Stimulated activated CD4-positive, alpha-beta T cell treated with anti-CD3 and anti-CD28 coated beads, Interleukin-4, amount 100 ng/mL, for 48 hours (primary cell): ENCODE measurements at regions not wholly inside any gene's neighbourhood (a gene's known extent, or its start where the extent isn't known, plus 50 kb on each side); places are given as distances from the start of the nearest gene placed in this dataset.
"Not testable (repeated sequence)": the region's sequence is repeated elsewhere in the genome, so short reads cannot be mapped to it uniquely, and the experiment has no call there.

Experiments
- DNase-seq, 2 donors: peaks; one replicate each; pipeline ENCODE4 v3.0.0-alpha.2; 2020; ENCODE audit warnings: low read depth in 2 of 2

- DNase-seq = no peak
These were observed 163.9 kb downstream of the LEPR start for GRCh38 chr1:65584399-65584798.

GRCh38 chr1:65590279-65590678 is 169.8 kb downstream of the LEPR start:
- no peak for DNase-seq

- DNase-seq = no peak
These were observed 173.0 kb downstream of the LEPR start for GRCh38 chr1:65593516-65593915.

- no peak for DNase-seq
These were observed 175.3 kb downstream of the LEPR start for GRCh38 chr1:65595724-65596123.

GRCh38 chr1:65596768-65597167 is 176.3 kb downstream of the LEPR start:
- no peak for DNase-seq

GRCh38 chr1:65605621-65606020 is 185.2 kb downstream of the LEPR start:
- DNase-seq = no peak

GRCh38 chr1:65606426-65606825 is 186.0 kb downstream of the LEPR start:
- DNase-seq = no peak

- no peak for DNase-seq
These were observed 178.8 kb upstream of the PDE4B start for GRCh38 chr1:65613884-65614283.

GRCh38 chr1:65615859-65616258 is 176.8 kb upstream of the PDE4B start:
- no peak for DNase-seq

- DNase-seq = not testable (repeated sequence)
These were observed 171.0 kb upstream of the PDE4B start for GRCh38 chr1:65621721-65622120.

- DNase-seq = no peak
These were observed 168.8 kb upstream of the PDE4B start for GRCh38 chr1:65623895-65624294.

- no peak for DNase-seq
These were observed 167.2 kb upstream of the PDE4B start for GRCh38 chr1:65625528-65625927.

GRCh38 chr1:65626003-65626402 is 166.7 kb upstream of the PDE4B start:
- DNase-seq = no peak

GRCh38 chr1:65629788-65630187 is 162.9 kb upstream of the PDE4B start:
- no peak for DNase-seq

- DNase-seq = no peak
These were observed 161.8 kb upstream of the PDE4B start for GRCh38 chr1:65630855-65631254.

GRCh38 chr1:65632235-65632634 is 160.5 kb upstream of the PDE4B start:
- no peak for DNase-seq

- no peak for DNase-seq
These were observed 152.6 kb upstream of the PDE4B start for GRCh38 chr1:65640046-65640445.

GRCh38 chr1:65649185-65649584 is 143.5 kb upstream of the PDE4B start:
- not testable (repeated sequence) for DNase-seq

GRCh38 chr1:65650682-65651081 is 142.0 kb upstream of the PDE4B start:
- DNase-seq = no peak

- not testable (repeated sequence) for DNase-seq
These were observed 138.2 kb upstream of the PDE4B start for GRCh38 chr1:65654526-65654925.

- DNase-seq = not testable (repeated sequence)
These were observed 135.1 kb upstream of the PDE4B start for GRCh38 chr1:65657609-65658008.

GRCh38 chr1:65658122-65658521 is 134.6 kb upstream of the PDE4B start:
- no peak for DNase-seq

GRCh38 chr1:65668368-65668767 is 124.3 kb upstream of the PDE4B start:
- no peak for DNase-seq

GRCh38 chr1:65670518-65670917 is 122.2 kb upstream of the PDE4B start:
- DNase-seq = no peak

- DNase-seq = no peak
These were observed 118.2 kb upstream of the PDE4B start for GRCh38 chr1:65674522-65674921.
